SU-DHL-6 (cell line): ENCODE measurements at regions not wholly inside any gene's neighbourhood (a gene's known extent, or its start where the extent isn't known, plus 50 kb on each side); places are given as distances from the start of the nearest gene placed in this dataset.

Source experiments
- EZH2phosphoT487 ChIP-seq: fragments of 200-600 bp; sonication (generic), shearing (Covaris generic); conservative IDR thresholded peaks from 2 replicates; pipeline ENCODE4 v1.6.1; 2018; ENCODE audit warnings: mild to moderate bottlenecking, antibody characterized with exemption, low read length, moderate library complexity, mixed read lengths
- TF ChIP-seq, protein P1 (sequence below): fragments of 200-600 bp; sonication (generic); IDR thresholded peaks from one replicate; pipeline ENCODE4 v1.5.1; 2017; ENCODE audit warnings: antibody characterized with exemption, mild to moderate bottlenecking, low read length, moderate library complexity; ENCODE audit not compliant: insufficient read depth, poor library complexity, severe bottlenecking

DNA sequence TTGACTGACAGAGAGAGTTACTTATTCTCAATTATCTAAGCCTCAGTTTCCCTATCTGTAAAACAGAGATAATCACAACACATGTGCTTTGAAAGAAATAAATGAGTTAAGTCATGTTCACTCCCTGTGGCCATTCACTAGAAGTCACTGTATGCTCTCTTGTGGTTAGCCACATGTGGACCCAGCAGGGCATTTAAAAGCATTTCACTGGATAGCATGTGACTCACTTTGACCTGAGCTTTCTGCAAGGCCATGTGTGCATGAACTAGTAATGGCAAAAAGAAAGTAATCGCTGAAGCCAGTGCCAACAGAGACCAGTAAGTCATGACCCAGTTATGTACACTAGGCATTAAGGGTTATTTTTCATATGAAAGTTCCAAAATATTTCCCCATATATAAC is 557.0 kb upstream of the IGFBP3 start:
- TF ChIP-seq, protein P1, sequence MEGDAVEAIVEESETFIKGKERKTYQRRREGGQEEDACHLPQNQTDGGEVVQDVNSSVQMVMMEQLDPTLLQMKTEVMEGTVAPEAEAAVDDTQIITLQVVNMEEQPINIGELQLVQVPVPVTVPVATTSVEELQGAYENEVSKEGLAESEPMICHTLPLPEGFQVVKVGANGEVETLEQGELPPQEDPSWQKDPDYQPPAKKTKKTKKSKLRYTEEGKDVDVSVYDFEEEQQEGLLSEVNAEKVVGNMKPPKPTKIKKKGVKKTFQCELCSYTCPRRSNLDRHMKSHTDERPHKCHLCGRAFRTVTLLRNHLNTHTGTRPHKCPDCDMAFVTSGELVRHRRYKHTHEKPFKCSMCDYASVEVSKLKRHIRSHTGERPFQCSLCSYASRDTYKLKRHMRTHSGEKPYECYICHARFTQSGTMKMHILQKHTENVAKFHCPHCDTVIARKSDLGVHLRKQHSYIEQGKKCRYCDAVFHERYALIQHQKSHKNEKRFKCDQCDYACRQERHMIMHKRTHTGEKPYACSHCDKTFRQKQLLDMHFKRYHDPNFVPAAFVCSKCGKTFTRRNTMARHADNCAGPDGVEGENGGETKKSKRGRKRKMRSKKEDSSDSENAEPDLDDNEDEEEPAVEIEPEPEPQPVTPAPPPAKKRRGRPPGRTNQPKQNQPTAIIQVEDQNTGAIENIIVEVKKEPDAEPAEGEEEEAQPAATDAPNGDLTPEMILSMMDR, result no peak
- no peak for TF ChIP-seq EZH2phosphoT487
